ENCODE measurements at regions not wholly inside any gene's neighbourhood (a gene's known extent, or its start where the extent isn't known, plus 50 kb on each side); places are given as distances from the start of the nearest gene placed in this dataset.
"Not testable (repeated sequence)": the region's sequence is repeated elsewhere in the genome, so short reads cannot be mapped to it uniquely, and the experiment has no call there.

DNA sequence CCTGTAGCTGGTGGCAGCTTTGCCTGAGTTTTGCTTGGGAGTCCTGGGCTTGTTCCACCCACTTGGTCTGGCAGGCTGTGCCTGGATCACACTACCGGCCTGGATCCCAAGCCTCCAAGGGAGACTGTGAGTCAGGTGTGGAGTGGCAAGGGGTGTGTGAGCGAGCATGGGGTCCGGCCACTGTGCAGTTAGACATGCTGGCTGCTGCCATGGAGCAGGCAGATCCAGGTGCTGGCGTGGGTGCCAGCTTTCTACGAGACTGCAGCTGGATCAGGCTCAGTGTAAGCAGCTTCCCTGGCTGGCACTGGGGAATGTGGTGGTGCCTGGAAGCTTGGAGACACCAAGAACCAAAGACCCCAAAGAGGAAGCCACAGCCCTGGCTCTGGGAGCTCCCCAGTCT lies 102.0 kb upstream of the BNIP2 start:
- intact Hi-C loops (cut with micrococcal nuclease): no loop called here
- no peak for DNase-seq
- Mint-ChIP-seq H3K4me3 (no peak overlapping the region), H3K36me3 (no peaks in the 10 kb centered on the region), H3K4me1 (no peaks in the 10 kb centered on the region), H3K27me3 (ENCODE audit: low read depth in 3 of 3) (peaks cover 6 to 12% (median 10%) of the 10 kb centered on the region in 3 donors), H3K9me3 (peaks cover 0 to 2% (median 0%) of the 10 kb centered on the region in 7 donors), H3K27ac (no peak overlapping the region)
- Histone ChIP-seq H3K4me2 (replicated peaks; ENCODE audit: extremely low read depth, low read length, poor library complexity, severe bottlenecking) (no peak overlapping the region), H4K20me1 (ENCODE audit: insufficient read depth, low read length) (no peaks in the 10 kb centered on the region), H3K79me2 (ENCODE audit: insufficient read depth, low read length) (no peaks in the 10 kb centered on the region), H3K4me1 (ENCODE audit: control insufficient read depth in 1 of 2, insufficient read depth in 2 of 2, low read length in 2 of 2) (no peaks in the 10 kb centered on the region), H3K4me3 (replicated peaks in 1 of 3; ENCODE audit: low read depth in 2 of 3, low read length in 3 of 3) (no peak overlapping the region), H3K9me3 (replicated peaks in 1 of 2; ENCODE audit: control insufficient read depth in 1 of 2, insufficient read depth in 1 of 2, low read length in 2 of 2) (no peaks in the 10 kb centered on the region), H3K27me3 (ENCODE audit: control insufficient read depth in 2 of 2, insufficient read depth in 2 of 2, low read length in 2 of 2) (no peaks in the 10 kb centered on the region), H3K9ac (ENCODE audit: insufficient read depth, low read length, poor library complexity, severe bottlenecking) (no peak overlapping the region), H2AFZ (ENCODE audit: insufficient read depth, low read depth, low read length, poor library complexity, severe bottlenecking) (no peak overlapping the region), H3K36me3 (replicated peaks in 1 of 2; ENCODE audit: control insufficient read depth in 1 of 2, insufficient read depth in 2 of 2, low read length in 2 of 2) (no peaks in the 10 kb centered on the region), H3K27ac (ENCODE audit: low read depth in 1 of 2, low read length in 2 of 2) (no peak overlapping the region)
- TF ChIP-seq, protein P1, sequence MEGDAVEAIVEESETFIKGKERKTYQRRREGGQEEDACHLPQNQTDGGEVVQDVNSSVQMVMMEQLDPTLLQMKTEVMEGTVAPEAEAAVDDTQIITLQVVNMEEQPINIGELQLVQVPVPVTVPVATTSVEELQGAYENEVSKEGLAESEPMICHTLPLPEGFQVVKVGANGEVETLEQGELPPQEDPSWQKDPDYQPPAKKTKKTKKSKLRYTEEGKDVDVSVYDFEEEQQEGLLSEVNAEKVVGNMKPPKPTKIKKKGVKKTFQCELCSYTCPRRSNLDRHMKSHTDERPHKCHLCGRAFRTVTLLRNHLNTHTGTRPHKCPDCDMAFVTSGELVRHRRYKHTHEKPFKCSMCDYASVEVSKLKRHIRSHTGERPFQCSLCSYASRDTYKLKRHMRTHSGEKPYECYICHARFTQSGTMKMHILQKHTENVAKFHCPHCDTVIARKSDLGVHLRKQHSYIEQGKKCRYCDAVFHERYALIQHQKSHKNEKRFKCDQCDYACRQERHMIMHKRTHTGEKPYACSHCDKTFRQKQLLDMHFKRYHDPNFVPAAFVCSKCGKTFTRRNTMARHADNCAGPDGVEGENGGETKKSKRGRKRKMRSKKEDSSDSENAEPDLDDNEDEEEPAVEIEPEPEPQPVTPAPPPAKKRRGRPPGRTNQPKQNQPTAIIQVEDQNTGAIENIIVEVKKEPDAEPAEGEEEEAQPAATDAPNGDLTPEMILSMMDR (IDR thresholded peaks at IDR 0.05): no peak
- 71% methylated on average over 5 of the region's 5 CpGs for WGBS (ENCODE audit: insufficient coverage)

DNA sequence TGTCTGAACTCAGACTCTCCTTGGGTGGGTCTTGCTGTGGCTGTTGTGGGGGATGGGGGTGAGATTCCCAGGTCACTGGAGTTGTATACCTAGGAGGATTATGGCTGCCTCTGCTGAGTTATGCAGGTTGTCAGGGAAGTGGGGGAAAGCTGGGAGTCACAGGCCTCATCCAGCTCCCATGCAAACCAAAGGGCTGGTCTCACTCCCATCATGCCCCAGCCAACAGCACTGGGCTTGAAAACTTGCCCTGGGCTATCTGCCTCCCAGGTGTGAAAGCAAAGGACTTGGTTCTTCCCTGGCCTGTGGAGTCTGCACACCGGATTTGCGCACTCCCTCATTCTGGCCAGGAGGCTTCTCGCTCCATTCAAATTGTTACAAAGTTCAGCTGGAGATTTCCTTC lies 97.3 kb upstream of the BNIP2 start:
- H3K9ac ChIP-seq (ENCODE audit: insufficient read depth, low read length, poor library complexity, severe bottlenecking); H3K36me3 ChIP-seq (replicated peaks in 1 of 2; ENCODE audit: control insufficient read depth in 1 of 2, insufficient read depth in 2 of 2, low read length in 2 of 2); H3K27me3 ChIP-seq (ENCODE audit: control insufficient read depth in 2 of 2, insufficient read depth in 2 of 2, low read length in 2 of 2); H3K27ac ChIP-seq (ENCODE audit: low read depth in 1 of 2, low read length in 2 of 2); H3K4me3 ChIP-seq (replicated peaks in 1 of 3; ENCODE audit: low read depth in 2 of 3, low read length in 3 of 3); H2AFZ ChIP-seq (ENCODE audit: insufficient read depth, low read depth, low read length, poor library complexity, severe bottlenecking); H3K4me2 ChIP-seq (replicated peaks; ENCODE audit: extremely low read depth, low read length, poor library complexity, severe bottlenecking); H4K20me1 ChIP-seq (ENCODE audit: insufficient read depth, low read length); H3K9me3 Mint-ChIP-seq; H3K4me3 Mint-ChIP-seq; H3K36me3 Mint-ChIP-seq; DNase-seq; intact Hi-C loops (cut with micrococcal nuclease); H3K4me1 ChIP-seq (ENCODE audit: control insufficient read depth in 1 of 2, insufficient read depth in 2 of 2, low read length in 2 of 2); H3K79me2 ChIP-seq (ENCODE audit: insufficient read depth, low read length); H3K9me3 ChIP-seq (replicated peaks in 1 of 2; ENCODE audit: control insufficient read depth in 1 of 2, insufficient read depth in 1 of 2, low read length in 2 of 2); H3K4me1 Mint-ChIP-seq: not testable (repeated sequence)
- Mint-ChIP-seq H3K27ac (peak overlapping the region in 1 of 7 donors; percentile 61), H3K27me3 (ENCODE audit: low read depth in 3 of 3) (peaks cover 0 to 12% (median 2%) of the 10 kb centered on the region in 3 donors)
- WGBS (ENCODE audit: insufficient coverage): 100% methylated on average over 3 of the region's 3 CpGs

DNA sequence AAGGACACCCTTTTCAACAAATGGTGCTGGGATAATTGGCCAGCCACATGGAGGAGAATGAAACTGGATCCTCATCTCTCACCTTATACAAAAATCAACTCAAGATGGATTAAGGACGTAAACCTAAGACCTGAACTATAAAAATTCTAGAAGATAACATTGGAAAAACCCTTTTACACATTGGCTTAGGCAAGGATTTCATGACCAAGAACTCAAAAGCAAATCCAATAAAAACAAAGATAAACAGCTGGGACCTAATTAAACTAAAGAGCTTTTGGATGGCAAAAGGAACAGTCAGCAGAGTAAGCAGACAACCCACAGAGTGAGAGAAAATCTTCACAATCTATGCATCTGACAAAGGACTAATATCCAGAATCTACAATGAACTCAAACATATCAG lies 96.9 kb upstream of the BNIP2 start:
- H3K9ac ChIP-seq (ENCODE audit: insufficient read depth, low read length, poor library complexity, severe bottlenecking); H3K27me3 ChIP-seq (ENCODE audit: control insufficient read depth in 2 of 2, insufficient read depth in 2 of 2, low read length in 2 of 2); H3K4me2 ChIP-seq (replicated peaks; ENCODE audit: extremely low read depth, low read length, poor library complexity, severe bottlenecking); H3K9me3 ChIP-seq (replicated peaks in 1 of 2; ENCODE audit: control insufficient read depth in 1 of 2, insufficient read depth in 1 of 2, low read length in 2 of 2); H3K27ac ChIP-seq (ENCODE audit: low read depth in 1 of 2, low read length in 2 of 2); H2AFZ ChIP-seq (ENCODE audit: insufficient read depth, low read depth, low read length, poor library complexity, severe bottlenecking); H3K4me3 Mint-ChIP-seq; H3K4me3 ChIP-seq (replicated peaks in 1 of 3; ENCODE audit: low read depth in 2 of 3, low read length in 3 of 3); H3K36me3 Mint-ChIP-seq; H3K4me1 ChIP-seq (ENCODE audit: control insufficient read depth in 1 of 2, insufficient read depth in 2 of 2, low read length in 2 of 2); intact Hi-C loops (cut with micrococcal nuclease); H3K9me3 Mint-ChIP-seq; DNase-seq; H3K4me1 Mint-ChIP-seq; H3K36me3 ChIP-seq (replicated peaks in 1 of 2; ENCODE audit: control insufficient read depth in 1 of 2, insufficient read depth in 2 of 2, low read length in 2 of 2); H3K79me2 ChIP-seq (ENCODE audit: insufficient read depth, low read length); H4K20me1 ChIP-seq (ENCODE audit: insufficient read depth, low read length): not testable (repeated sequence)
- peaks cover 0 to 12% (median 2%) of the 10 kb centered on the region in 3 donors for H3K27me3 Mint-ChIP-seq (ENCODE audit: low read depth in 3 of 3)
- no CpG with 5 or more reads among the region's 1 CpG for WGBS (ENCODE audit: insufficient coverage)
- H3K27ac Mint-ChIP-seq: peak overlapping the region in 1 of 7 donors; percentile 61

DNA sequence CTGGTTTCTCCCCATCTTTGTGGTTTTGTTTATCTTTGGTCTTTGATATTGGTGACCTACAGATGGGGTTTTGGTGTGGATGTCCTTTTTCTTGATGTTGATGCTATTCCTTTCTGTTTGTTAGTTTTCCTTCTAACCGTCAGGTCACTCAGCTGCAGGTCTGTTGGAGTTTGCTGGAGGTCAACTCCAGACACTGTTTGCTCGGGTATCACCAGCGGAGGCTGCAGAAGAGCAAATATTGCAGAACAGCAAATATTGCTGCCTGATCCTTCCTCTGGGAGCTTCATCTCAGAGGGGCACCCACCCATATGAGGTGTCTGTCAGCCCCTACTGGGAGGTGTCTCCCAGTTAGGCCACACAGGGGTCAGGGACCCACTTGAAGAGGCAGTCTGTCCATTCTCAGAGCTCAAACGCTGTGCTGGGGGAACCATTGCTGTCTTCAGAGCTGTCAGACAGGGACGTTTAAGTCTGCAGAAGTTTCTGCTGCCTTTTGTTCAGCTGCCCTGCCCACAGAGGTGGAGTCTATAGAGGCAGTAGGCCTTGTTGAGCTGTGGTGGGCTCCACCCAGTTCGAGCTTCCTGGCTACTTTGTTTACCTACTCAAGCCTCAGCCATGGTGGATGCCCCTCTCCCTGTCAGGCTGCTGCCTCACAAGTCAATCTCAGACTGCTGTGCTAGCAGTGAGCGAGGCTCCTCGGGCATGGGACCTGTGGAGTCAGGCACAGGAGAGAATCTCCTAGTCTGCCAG lies 94.8 kb upstream of the BNIP2 start:
- H3K4me3 Mint-ChIP-seq; H3K27ac Mint-ChIP-seq; H3K4me1 Mint-ChIP-seq; H3K4me1 ChIP-seq (ENCODE audit: control insufficient read depth in 1 of 2, insufficient read depth in 2 of 2, low read length in 2 of 2); intact Hi-C loops (cut with micrococcal nuclease); H3K4me2 ChIP-seq (replicated peaks; ENCODE audit: extremely low read depth, low read length, poor library complexity, severe bottlenecking); H3K9ac ChIP-seq (ENCODE audit: insufficient read depth, low read length, poor library complexity, severe bottlenecking); DNase-seq; H3K27me3 Mint-ChIP-seq (ENCODE audit: low read depth in 3 of 3); H3K9me3 ChIP-seq (replicated peaks in 1 of 2; ENCODE audit: control insufficient read depth in 1 of 2, insufficient read depth in 1 of 2, low read length in 2 of 2); H3K27ac ChIP-seq (ENCODE audit: low read depth in 1 of 2, low read length in 2 of 2); H3K36me3 Mint-ChIP-seq; H3K9me3 Mint-ChIP-seq; H3K4me3 ChIP-seq (replicated peaks in 1 of 3; ENCODE audit: low read depth in 2 of 3, low read length in 3 of 3); H2AFZ ChIP-seq (ENCODE audit: insufficient read depth, low read depth, low read length, poor library complexity, severe bottlenecking); H4K20me1 ChIP-seq (ENCODE audit: insufficient read depth, low read length); H3K27me3 ChIP-seq (ENCODE audit: control insufficient read depth in 2 of 2, insufficient read depth in 2 of 2, low read length in 2 of 2); H3K36me3 ChIP-seq (replicated peaks in 1 of 2; ENCODE audit: control insufficient read depth in 1 of 2, insufficient read depth in 2 of 2, low read length in 2 of 2); H3K79me2 ChIP-seq (ENCODE audit: insufficient read depth, low read length): not testable (repeated sequence)
- WGBS (ENCODE audit: insufficient coverage): 90% methylated on average over 6 of the region's 8 CpGs
